SK-N-SH (cell line): ENCODE measurements at regions not wholly inside any gene's neighbourhood (a gene's known extent, or its start where the extent isn't known, plus 50 kb on each side); places are given as distances from the start of the nearest gene placed in this dataset.

ENCODE experiments used
- CTCF ChIP-seq: fragments of 200-600 bp; sonication (generic); IDR thresholded peaks from 2 replicates; pipeline ENCODE4 v1.6.1; 2017; ENCODE audit warnings: antibody characterized with exemption, mild to moderate bottlenecking, moderate library complexity
- MAX ChIP-seq: IDR thresholded peaks from 2 replicates; pipeline ENCODE4 v1.4.0; 2012; ENCODE audit warnings: low read depth
- NFIC ChIP-seq: IDR thresholded peaks from 2 replicates; pipeline ENCODE4 v1.4.0; 2012; ENCODE audit warnings: borderline replicate concordance
- POLR2AphosphoS5 ChIP-seq: IDR thresholded peaks from 2 replicates; pipeline ENCODE4 v1.6.1; 2012; ENCODE audit warnings: low read depth, low read length
- USF2 ChIP-seq: fragments of 150-350 bp; IDR thresholded peaks from 2 replicates; pipeline ENCODE4 v1.6.1; 2017; ENCODE audit warnings: antibody characterized with exemption, low read length, low read depth, borderline replicate concordance
- YY1 ChIP-seq: IDR thresholded peaks from 2 replicates; pipeline ENCODE4 v1.4.0; 2012; ENCODE audit warnings: low read depth, mild to moderate bottlenecking
- TF ChIP-seq, protein P1 (sequence below): IDR thresholded peaks from 2 replicates; pipeline ENCODE4 v1.4.0; 2012; ENCODE audit warnings: low read depth, borderline replicate concordance

- TF ChIP-seq CTCF (no peak), USF2 (no peak), NFIC (no peak), MAX (no peak), POLR2AphosphoS5 (no peak), YY1 (no peak)
- TF ChIP-seq, protein P1, sequence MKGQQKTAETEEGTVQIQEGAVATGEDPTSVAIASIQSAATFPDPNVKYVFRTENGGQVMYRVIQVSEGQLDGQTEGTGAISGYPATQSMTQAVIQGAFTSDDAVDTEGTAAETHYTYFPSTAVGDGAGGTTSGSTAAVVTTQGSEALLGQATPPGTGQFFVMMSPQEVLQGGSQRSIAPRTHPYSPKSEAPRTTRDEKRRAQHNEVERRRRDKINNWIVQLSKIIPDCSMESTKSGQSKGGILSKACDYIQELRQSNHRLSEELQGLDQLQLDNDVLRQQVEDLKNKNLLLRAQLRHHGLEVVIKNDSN, result no peak
Measured at GRCh38 chr7:115319541-115319940, 397.6 kb downstream of the MDFIC start.
